GM21717 (cell line): ENCODE measurements at regions not wholly inside any gene's neighbourhood (a gene's known extent, or its start where the extent isn't known, plus 50 kb on each side); places are given as distances from the start of the nearest gene placed in this dataset.

Source experiments
- ATAC-seq: cut with Tn5 transposase; IDR thresholded peaks from one replicate; pipeline ENCODE4 v1.9.1; 2021; ENCODE audit warnings: mild to moderate bottlenecking, moderate library complexity; ENCODE audit not compliant: unreplicated experiment

DNA sequence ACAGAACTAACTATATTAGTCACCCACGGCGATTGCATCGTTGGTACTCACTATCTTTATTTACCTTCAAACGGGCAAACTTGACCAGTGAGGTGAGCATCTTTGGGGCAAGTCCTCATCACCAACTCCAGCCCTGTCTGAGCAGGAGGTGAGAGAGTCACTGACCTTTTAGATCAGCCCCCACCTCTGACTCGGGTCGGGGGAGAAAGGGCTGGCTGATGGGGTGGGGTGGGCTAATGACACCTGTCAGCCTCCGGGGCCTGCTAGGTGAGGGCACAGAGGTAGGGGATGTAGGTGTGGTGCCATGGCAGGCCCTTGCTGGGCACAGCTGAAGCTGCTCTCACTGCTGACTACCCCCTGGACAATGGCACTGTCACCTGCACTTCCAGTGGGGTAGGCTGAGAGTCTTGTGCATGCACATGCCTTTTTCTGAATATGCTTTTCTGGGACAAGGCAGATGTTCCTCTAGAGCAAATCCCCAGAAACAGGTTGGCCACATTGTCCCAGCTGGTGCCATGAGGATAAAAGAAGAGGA lies 359.5 kb upstream of the MKI67 start:
- no peak for ATAC-seq

- no peak for ATAC-seq
These were observed 361.3 kb upstream of the MKI67 start for GRCh38 chr10:128487517-128487916.

DNA sequence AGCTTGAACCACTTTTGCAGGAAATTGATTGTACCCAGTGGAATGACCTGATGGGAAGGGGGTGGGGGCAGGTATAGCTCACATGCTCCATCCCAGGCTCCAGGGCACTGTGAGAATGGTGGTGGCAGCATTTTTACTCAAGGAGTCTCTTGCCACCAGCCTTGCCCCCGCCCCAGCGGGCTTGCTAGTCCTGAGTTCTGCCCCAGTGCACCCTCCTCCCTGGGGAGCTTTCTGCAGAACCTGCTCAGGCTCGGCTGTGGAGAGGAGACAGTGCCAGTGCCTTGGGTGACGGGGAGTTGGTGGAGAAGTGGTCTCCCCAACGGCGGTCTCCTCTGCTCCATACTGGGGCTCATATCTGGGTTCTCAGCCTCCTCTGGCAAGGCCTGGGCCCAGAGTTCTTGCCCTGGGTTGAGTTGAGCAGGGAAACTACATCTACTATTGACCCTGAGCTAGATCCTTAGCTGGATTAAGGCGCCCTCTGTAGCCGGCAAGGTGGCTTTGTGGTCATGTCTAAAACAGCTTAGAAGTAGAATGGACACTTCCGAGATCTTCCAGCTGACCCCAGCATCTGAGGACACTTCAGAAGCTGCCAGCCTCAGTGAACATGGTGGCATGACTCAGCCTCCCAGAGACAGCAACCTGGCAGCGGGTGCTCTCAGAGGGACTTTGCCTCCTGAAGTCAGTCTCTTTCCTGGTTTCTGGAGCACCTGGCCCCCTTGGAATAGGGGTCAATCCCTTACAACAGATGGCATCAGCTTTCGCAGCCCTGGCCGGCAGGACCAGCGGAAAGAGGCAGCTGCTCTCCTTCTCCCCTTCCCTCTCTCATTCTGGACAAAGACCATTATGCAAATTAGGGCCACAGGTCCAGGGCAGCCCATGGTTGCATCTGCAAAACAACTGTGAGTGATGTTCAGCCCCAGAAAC lies 363.4 kb upstream of the MKI67 start:
- ATAC-seq = no peak

- ATAC-seq = no peak
These were observed 365.5 kb upstream of the MKI67 start for GRCh38 chr10:128491686-128492085.

DNA sequence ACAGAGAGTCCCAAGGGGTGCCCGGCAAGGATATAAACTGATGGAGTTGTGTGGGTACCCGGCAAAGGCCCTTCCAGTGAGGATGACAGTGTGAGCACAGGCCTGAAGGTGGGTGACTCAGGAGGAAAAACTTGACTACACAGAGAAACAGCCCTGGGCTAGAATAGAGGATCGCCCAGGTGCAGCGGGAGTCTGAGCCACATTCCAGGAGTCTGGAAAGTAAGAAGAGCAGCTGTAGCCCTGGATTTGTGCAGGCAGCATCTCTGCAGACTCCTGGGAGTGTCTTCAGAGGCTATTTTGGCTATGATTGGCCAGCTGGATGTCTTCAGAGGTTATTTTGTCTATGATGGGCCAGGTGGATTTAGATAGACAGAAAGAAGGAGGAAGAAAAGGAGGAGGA lies 367.6 kb upstream of the MKI67 start:
- no peak for ATAC-seq

- no peak for ATAC-seq
These were observed 368.4 kb upstream of the MKI67 start for GRCh38 chr10:128494665-128495064.

DNA sequence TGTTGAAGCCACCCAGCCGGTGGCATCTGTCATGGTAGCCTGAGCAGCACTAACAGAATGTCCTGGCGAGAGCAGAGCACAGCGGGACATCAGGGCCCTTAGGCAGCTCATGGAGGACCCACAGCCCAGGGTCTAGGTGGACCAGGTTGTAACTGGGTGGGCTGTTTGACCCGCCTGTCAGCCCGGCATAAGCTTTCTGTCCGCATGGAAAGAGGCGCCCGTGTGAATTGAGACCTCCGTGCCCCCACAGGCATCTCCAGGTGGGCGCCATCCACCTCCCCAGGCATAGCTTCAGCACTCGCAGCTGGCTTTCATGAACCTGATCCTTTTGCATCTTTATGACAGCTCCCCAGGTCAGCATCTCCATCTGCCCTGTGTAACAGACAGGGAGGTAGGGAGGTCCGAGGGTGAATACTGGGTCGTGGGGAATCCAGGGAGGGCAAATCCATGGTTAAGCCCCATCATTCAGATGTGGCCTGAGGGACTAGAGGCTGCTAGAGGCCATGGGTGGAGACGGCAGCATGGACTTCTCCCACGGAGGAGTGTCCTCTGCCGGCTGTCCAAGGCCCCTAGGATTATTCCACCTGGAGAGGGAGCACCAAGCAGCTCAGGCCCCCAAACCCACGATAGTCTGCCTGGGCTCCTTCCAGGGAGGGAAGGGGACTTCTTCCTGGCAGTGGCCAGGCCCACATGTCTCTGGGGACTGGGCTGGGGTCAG lies 371.6 kb upstream of the MKI67 start:
- ATAC-seq = no peak

GRCh38 chr10:128498378-128498730 lies 372.1 kb upstream of the MKI67 start:
- no peak for ATAC-seq

DNA sequence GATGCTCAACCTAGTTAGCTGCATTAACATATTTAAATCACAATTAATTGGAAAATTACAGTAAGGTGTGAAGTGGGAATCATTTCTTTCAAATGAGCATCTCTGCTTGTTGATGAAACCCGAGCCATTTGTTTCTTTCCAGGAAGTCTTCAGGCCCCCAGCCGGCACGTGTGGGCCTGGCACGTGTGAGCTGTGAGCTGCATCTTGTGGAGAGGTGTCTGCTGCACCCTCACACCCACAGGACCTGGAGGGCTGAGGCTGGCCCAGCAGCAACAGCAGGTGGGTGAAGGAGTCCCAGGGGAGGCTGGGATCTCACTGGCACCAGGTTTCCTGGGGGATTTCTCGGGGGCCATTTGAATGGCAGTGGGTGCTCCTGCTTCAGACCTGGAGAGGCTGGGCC lies 372.5 kb upstream of the MKI67 start:
- ATAC-seq = no peak

GRCh38 chr10:128499486-128499885 lies 373.3 kb upstream of the MKI67 start:
- ATAC-seq = no peak

DNA sequence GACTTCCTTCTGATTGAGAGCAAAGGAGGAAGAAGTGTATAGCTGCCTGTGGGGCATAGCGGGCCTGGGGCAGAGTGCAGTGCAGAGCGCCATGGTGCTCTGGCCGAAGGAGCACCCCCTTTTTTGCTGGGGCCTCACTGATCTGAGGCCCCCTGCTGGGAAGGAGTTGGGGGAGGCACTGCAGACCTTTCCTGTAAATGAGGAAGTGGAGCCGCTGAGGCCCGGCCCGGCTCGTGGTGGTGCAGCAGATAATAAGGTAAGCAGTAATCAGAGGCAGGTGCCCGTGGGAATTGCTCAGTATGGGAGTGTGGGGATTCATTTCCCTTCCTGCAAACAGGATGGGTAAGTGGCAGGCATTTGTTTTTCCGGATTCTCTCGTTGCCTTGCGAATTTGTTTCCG lies 373.7 kb upstream of the MKI67 start:
- no peak for ATAC-seq

- no peak for ATAC-seq
These were observed 374.4 kb upstream of the MKI67 start for GRCh38 chr10:128500642-128501041.

GRCh38 chr10:128505346-128505745 lies 379.1 kb upstream of the MKI67 start:
- ATAC-seq = no peak

DNA sequence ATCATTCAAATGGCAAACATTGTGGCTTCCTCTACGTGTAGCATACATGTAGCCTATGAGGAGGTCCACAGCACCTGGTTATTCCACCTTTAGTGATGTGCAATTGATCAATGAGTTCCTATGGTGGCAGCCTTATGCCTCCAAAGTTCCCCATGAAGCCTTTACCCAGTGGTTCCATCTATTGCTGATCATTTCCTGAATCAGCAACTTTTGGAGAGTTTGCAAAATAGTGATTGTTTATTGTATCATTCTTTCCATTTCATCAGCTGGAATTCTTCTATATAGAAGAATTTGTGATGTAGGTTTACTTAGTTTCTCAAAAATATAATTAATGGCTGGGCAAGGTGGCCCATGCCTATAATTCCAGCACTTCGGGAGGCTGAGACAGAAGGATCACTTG lies 380.2 kb upstream of the MKI67 start:
- no peak for ATAC-seq

DNA sequence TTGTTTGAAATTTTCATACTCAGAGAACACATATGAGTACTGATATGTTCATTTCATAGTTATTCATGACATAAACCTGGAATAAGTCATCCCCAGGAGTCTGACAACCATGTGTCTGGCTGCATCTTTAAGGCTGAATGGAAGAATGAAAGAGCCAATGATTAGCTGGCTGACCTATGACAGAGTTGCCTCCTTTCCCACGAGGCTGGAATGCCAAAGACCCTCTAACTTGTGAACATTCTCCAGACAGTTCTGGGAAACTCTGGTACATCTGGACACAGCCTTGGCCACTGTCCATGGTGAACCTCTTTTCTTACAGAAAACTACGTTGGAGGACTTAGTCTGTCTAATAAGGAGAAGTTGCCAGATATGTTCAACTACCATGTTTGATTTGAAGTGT lies 380.8 kb upstream of the MKI67 start:
- ATAC-seq = no peak

DNA sequence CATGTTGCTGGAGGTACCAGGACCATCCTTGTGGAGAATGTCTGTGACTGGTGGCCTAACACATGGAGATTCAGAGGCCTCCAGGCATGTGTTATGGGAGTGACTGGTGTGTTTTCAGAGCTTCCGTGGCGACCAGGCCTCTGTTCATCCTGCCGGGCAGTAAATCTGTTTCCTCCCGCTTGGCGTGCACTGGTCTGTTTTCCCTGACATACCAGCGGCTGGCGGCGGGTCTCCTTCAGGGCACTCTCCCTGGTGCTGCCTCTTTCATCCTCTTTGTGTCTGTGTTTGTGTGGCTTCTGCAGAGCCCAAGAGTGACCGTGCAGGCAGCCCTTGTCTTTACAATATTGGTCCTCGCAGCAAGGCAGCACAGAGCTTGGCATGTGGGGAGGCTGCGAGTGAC lies 385.1 kb upstream of the MKI67 start:
- ATAC-seq = no peak

- ATAC-seq = no peak
These were observed 386.5 kb upstream of the MKI67 start for GRCh38 chr10:128512767-128513166.

GRCh38 chr10:128514536-128514935 lies 388.3 kb upstream of the MKI67 start:
- ATAC-seq = no peak

DNA sequence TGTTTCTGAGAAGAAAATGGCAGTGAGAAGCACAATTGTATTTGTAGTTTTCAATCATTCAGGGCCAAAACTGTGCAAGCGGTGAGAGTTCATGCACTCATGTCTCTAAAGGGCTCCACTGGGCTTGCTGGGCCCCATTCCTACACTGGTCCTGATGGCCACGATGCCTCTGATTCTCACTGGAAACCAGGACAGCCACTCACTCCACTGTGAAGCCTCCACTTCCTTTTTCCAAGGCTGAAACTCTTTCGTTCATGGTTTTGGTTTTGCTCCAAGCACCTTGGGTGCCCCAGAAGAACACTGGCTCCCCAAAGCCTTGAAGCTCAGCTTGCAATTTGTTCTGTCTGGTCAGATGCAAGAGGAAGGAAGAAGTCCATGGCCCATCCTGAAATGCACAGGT lies 390.0 kb upstream of the MKI67 start:
- no peak for ATAC-seq

DNA sequence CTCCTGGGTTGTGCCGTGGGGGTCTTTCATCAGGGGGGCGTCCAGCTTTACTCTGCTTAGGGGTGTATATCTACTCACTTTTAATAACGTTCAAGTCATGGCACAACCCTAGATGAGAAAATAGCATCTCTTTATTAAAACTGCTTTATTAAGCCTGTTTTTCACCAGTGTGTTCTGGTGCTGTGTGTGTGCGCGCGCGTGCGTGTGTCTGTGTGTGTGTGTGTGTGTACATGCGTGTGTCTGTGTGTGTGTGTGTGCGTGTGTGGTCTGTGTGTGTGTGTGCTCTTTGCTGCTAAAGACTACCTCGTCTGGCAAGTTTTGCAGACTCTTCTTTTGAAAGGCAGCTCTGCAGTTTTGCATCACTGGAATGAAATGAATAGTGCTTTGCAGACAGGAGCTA lies 390.9 kb upstream of the MKI67 start:
- ATAC-seq = no peak

DNA sequence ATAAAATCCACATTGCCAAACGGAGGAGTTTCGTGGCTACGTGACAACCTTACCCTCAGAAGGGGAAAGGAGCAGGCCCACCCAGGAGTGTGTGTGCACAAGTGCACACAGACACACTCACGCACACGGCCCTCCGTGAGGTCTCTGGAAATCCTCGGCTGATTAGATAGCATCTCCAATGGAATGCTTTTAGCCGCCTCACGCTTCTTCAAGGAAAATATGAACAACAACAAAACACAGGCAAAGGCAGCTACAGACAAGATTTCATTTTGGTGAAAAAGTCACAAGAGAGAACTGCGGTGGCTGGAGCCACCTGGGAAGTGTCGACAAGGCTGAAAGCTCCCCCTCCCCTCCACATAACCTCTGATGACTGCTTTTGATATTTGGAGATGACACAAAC lies 391.8 kb upstream of the MKI67 start:
- no peak for ATAC-seq

- ATAC-seq = no peak
These were observed 393.4 kb upstream of the MKI67 start for GRCh38 chr10:128519581-128519980.
